ENCODE measurements at regions not wholly inside any gene's neighbourhood (a gene's known extent, or its start where the extent isn't known, plus 50 kb on each side); places are given as distances from the start of the nearest gene placed in this dataset.

DNA sequence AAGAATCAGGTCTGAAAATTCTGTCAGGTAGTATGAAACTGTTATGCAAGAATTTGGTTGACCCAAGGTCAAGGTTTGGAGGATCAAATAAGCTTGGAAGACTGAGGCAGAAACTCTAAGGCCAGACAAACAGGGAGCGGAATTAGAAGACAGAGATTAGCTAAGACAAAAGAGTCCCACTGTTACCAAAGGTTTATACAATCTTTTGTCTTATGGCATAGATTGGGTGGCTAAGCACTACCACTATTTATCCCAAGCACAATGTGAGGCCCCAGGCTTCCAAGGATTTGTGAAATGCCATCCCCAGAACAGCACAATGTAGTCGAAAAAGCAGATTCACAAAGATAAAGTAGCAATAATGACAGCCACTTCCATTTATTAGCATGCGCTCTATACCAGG lies 311.2 kb downstream of the SEC23A start:
- no peaks in the 10 kb centered on the region for H3K27me3 ChIP-seq
- H4K20me1 ChIP-seq (ENCODE audit: insufficient read depth, poor library complexity, severe bottlenecking), result no peaks in the 10 kb centered on the region
- WGBS (ENCODE audit: low lambda C conversion rate, missing lambda C conversion rate), result 66% methylated on average over 3 of the region's 3 CpGs
- no peak overlapping the region for H2AFZ ChIP-seq
- DNase-seq (ENCODE audit: low spot score), result no peak
- H3K9me3 ChIP-seq (ENCODE audit: low read depth), result no peaks in the 10 kb centered on the region
- H3K4me1 ChIP-seq (ENCODE audit: insufficient read depth), result no peaks in the 10 kb centered on the region
- no peaks in the 10 kb centered on the region for H3K36me3 ChIP-seq (replicated peaks; ENCODE audit: insufficient read depth, low read depth)
- H3K27ac ChIP-seq, result no peak overlapping the region
- H3K4me3 ChIP-seq, result no peak overlapping the region
- no peaks in the 10 kb centered on the region for H3K9me2 ChIP-seq (replicated peaks; ENCODE audit: insufficient read depth)
- TF ChIP-seq EZH2 (IDR thresholded peaks at IDR 0.05; ENCODE audit: borderline replicate concordance), result no peak
- TF ChIP-seq, protein P1, sequence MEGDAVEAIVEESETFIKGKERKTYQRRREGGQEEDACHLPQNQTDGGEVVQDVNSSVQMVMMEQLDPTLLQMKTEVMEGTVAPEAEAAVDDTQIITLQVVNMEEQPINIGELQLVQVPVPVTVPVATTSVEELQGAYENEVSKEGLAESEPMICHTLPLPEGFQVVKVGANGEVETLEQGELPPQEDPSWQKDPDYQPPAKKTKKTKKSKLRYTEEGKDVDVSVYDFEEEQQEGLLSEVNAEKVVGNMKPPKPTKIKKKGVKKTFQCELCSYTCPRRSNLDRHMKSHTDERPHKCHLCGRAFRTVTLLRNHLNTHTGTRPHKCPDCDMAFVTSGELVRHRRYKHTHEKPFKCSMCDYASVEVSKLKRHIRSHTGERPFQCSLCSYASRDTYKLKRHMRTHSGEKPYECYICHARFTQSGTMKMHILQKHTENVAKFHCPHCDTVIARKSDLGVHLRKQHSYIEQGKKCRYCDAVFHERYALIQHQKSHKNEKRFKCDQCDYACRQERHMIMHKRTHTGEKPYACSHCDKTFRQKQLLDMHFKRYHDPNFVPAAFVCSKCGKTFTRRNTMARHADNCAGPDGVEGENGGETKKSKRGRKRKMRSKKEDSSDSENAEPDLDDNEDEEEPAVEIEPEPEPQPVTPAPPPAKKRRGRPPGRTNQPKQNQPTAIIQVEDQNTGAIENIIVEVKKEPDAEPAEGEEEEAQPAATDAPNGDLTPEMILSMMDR (IDR thresholded peaks at IDR 0.05; ENCODE audit: poor library complexity), result no peak
- TF ChIP-seq EZH2phosphoT487 (IDR thresholded peaks at IDR 0.05; ENCODE audit: low read depth, severe bottlenecking, unreplicated experiment), result no peak
- H3K4me2 ChIP-seq, result no peak overlapping the region
- H3K79me2 ChIP-seq, result no peaks in the 10 kb centered on the region

DNA sequence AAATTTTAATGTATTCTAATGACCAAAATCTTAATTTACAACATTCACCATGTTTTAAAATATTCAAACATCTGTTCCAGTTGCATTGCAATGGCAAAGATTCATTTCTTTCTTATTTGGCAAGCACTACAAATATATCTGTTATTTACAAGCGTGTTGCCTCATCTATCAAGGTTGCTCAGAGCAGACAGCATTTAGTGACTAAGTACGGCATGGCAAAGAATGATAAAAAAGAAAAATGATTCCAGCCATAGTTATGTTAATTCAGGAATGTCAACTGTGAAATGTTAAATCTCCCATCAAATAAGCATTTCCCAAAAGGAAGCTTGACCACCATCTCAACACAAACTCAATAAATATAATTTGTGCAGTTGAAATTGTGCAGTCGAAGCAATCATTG lies 312.1 kb downstream of the SEC23A start:
- 80% methylated on average over 3 of the region's 3 CpGs for WGBS (ENCODE audit: low lambda C conversion rate, missing lambda C conversion rate)
- no peak overlapping the region for H2AFZ ChIP-seq
- no peaks in the 10 kb centered on the region for H3K4me1 ChIP-seq (ENCODE audit: insufficient read depth)
- H3K9me3 ChIP-seq (ENCODE audit: low read depth), result no peaks in the 10 kb centered on the region
- no peaks in the 10 kb centered on the region for H3K9me2 ChIP-seq (replicated peaks; ENCODE audit: insufficient read depth)
- DNase-seq (ENCODE audit: low spot score), result no peak
- no peak overlapping the region for H3K27ac ChIP-seq
- no peaks in the 10 kb centered on the region for H3K36me3 ChIP-seq (replicated peaks; ENCODE audit: insufficient read depth, low read depth)
- H3K27me3 ChIP-seq, result no peaks in the 10 kb centered on the region
- no peaks in the 10 kb centered on the region for H3K79me2 ChIP-seq
- no peak overlapping the region for H3K4me3 ChIP-seq
- H4K20me1 ChIP-seq (ENCODE audit: insufficient read depth, poor library complexity, severe bottlenecking), result no peaks in the 10 kb centered on the region
- no peak overlapping the region for H3K4me2 ChIP-seq
- TF ChIP-seq EZH2 (IDR thresholded peaks at IDR 0.05; ENCODE audit: borderline replicate concordance) (no peak), EZH2phosphoT487 (IDR thresholded peaks at IDR 0.05; ENCODE audit: low read depth, severe bottlenecking, unreplicated experiment) (no peak)

DNA sequence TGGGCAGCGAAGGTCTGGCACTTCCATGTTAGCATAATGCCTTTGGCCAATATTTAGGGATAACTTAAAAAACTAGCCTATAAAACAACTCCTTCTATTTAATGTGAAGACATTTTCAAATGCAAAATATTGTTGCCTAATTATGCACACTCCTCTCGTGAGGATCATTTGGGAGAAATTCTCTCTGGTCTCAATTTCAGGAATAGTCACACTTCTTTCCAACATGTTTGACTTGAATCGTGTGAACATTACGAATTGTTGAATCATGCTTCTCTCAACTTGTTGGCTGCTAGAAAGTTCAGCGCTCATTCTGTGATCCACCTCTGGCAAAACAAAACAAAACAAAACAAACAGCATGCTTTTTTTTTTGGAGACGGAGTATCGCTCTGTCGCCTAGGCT lies 313.2 kb downstream of the SEC23A start:
- no peaks in the 10 kb centered on the region for H3K4me1 ChIP-seq (ENCODE audit: insufficient read depth)
- no peak overlapping the region for H3K4me2 ChIP-seq
- H3K36me3 ChIP-seq (replicated peaks; ENCODE audit: insufficient read depth, low read depth), result no peaks in the 10 kb centered on the region
- H2AFZ ChIP-seq, result no peak overlapping the region
- TF ChIP-seq EZH2 (IDR thresholded peaks at IDR 0.05; ENCODE audit: borderline replicate concordance) (no peak), EZH2phosphoT487 (IDR thresholded peaks at IDR 0.05; ENCODE audit: low read depth, severe bottlenecking, unreplicated experiment) (no peak)
- TF ChIP-seq, protein P1 (IDR thresholded peaks at IDR 0.05; ENCODE audit: poor library complexity), result no peak
- no peak for DNase-seq (ENCODE audit: low spot score)
- H3K9me2 ChIP-seq (replicated peaks; ENCODE audit: insufficient read depth), result no peaks in the 10 kb centered on the region
- no peaks in the 10 kb centered on the region for H3K79me2 ChIP-seq
- no peak overlapping the region for H3K4me3 ChIP-seq
- H3K27ac ChIP-seq, result no peak overlapping the region
- H4K20me1 ChIP-seq (ENCODE audit: insufficient read depth, poor library complexity, severe bottlenecking), result no peaks in the 10 kb centered on the region
- WGBS (ENCODE audit: low lambda C conversion rate, missing lambda C conversion rate), result 93% methylated on average over 8 of the region's 8 CpGs
- H3K27me3 ChIP-seq, result no peaks in the 10 kb centered on the region
- no peaks in the 10 kb centered on the region for H3K9me3 ChIP-seq (ENCODE audit: low read depth)

DNA sequence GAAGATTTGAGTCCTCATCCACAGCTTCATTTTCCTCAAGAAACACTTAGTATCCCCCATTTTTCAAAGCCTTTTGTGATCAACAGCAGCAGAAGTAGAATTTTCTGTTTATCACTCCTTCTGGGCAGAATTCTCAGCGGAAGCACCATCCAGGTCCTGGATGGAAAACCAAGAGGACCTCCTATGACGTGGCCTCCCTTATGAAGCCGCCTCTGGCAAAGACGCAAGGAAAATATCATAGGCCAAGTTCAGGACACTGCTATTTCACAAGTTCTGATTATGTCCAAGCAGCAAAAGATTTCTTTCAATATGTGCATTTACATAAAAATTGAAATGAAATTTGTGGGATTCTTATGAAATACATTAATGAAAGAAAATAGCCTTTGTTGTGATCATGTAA lies 315.0 kb downstream of the SEC23A start:
- Histone ChIP-seq H3K9me2 (replicated peaks; ENCODE audit: insufficient read depth) (no peaks in the 10 kb centered on the region), H3K4me1 (ENCODE audit: insufficient read depth) (no peaks in the 10 kb centered on the region), H3K27me3 (no peaks in the 10 kb centered on the region), H3K4me2 (no peak overlapping the region), H3K36me3 (replicated peaks; ENCODE audit: insufficient read depth, low read depth) (no peaks in the 10 kb centered on the region), H3K27ac (no peak overlapping the region), H3K79me2 (no peaks in the 10 kb centered on the region), H3K9me3 (ENCODE audit: low read depth) (no peaks in the 10 kb centered on the region), H3K4me3 (no peak overlapping the region), H2AFZ (no peak overlapping the region), H4K20me1 (ENCODE audit: insufficient read depth, poor library complexity, severe bottlenecking) (no peaks in the 10 kb centered on the region)
- DNase-seq (ENCODE audit: low spot score), result no peak
- TF ChIP-seq EZH2phosphoT487 (IDR thresholded peaks at IDR 0.05; ENCODE audit: low read depth, severe bottlenecking, unreplicated experiment), result no peak
- TF ChIP-seq, protein P1 (IDR thresholded peaks at IDR 0.05; ENCODE audit: poor library complexity), result no peak
- TF ChIP-seq EZH2 (IDR thresholded peaks at IDR 0.05; ENCODE audit: borderline replicate concordance), result no peak
- 96% methylated on average over 4 of the region's 4 CpGs for WGBS (ENCODE audit: low lambda C conversion rate, missing lambda C conversion rate)
